SK-MEL-5 (cell line): ENCODE measurements at regions not wholly inside any gene's neighbourhood (a gene's known extent, or its start where the extent isn't known, plus 50 kb on each side); places are given as distances from the start of the nearest gene placed in this dataset.

Source experiments
- DNase-seq: peaks from one replicate; pipeline ENCODE4 v3.0.0-alpha.2; 2016; ENCODE audit warnings: low read depth, low spot score
- in situ Hi-C: cut with HindIII; loops from 2 replicates; pipeline ENCODE4 v1.10.0; 2016; ENCODE audit warnings: low sequenced_read_pairs, high pct_unique_total_duplicates, low pct_unique_long_range_greater_than_20kb

GRCh38 chr15:70274255-70274880 is 176.7 kb upstream of the TLE3 start:
- in situ Hi-C loops = no loop called here
- no peak for DNase-seq

GRCh38 chr15:70273808-70274207 is 176.1 kb upstream of the TLE3 start:
- no peak for DNase-seq
- in situ Hi-C loops = no loop called here

DNA sequence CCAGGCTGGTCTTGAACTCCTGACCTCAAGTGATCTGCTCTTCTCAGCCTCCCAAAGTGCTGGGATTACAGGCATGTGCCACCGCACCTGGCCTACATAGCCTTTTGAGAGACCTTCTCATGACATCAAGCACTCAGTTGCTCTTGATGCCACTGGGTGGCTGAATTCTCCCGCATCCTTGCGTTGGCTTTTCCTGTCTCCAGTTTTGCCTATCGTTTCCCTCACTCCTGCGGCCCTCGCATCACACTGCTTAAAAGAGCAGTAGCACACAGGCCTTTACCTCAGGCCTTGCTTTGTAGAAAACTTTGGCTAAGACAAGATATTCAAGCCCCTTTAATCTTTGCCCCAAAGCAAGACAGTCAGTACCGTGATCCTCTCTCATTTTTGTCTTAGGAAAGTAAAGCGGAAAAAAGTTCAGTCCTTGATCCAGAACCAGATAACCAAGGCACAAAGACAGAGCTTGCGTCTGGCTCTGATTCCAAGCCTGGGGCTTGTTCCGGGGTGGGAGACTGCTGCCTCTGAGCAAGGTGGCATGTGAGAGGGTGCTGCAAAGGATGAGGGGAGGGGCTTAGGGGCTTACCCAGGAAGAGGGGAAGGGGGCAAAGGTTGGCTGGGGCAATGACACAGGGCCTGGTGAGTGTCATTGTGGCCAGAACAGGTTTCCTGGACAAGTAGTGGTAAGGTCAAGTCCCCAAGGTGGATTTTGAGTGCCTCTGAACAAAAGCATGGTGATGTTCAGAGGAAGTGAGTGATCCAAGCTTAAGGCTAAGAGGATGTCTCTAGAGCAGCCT is 175.0 kb upstream of the TLE3 start:
- no peak for DNase-seq
- in situ Hi-C loops = no loop called here

- peak; percentile 46 for DNase-seq
- in situ Hi-C loops = no loop called here
Observed at GRCh38 chr15:70271422-70272088, 173.8 kb upstream of the TLE3 start.

GRCh38 chr15:70270752-70271111 is 173.0 kb upstream of the TLE3 start:
- in situ Hi-C loops = no loop called here
- no peak for DNase-seq

GRCh38 chr15:70269991-70270751 is 172.5 kb upstream of the TLE3 start:
- in situ Hi-C loops = no loop called here

DNA sequence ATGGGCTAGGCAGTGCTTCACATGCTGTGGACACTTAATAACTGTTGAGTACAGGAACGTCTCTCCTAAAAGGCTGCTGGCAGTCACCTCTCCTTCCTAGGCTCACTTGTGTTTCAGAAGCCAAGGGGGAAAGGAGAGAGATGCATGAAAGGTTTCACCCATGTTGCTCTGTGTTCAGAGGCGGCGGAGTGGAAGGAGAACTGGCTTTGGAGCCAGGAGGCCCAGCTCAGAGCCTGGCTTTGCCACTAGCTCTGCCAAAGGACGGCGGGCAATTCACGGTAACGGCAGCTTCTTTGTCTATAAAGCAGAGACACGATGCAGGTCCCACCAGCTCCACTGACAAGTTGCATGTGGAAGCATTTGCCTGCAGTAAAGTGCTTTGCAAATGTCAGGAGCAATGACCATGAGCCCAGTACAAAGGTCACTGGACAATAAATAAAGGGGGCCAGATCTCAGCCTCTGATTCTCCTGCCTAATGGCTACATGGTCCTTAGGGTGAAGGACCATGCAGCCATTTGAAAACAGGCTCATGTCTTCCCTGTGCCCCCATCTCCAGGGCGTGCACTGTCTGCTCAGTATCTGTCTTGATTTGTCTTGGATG is 171.7 kb upstream of the TLE3 start:
- in situ Hi-C loops = no loop called here
- no peak for DNase-seq

More at GRCh38 chr15:70269991-70270751, 172.5 kb upstream of the TLE3 start:
- no peak for DNase-seq

- no peak for DNase-seq
- in situ Hi-C loops = no loop called here
Observed at GRCh38 chr15:70268698-70269251, 171.1 kb upstream of the TLE3 start.

DNA sequence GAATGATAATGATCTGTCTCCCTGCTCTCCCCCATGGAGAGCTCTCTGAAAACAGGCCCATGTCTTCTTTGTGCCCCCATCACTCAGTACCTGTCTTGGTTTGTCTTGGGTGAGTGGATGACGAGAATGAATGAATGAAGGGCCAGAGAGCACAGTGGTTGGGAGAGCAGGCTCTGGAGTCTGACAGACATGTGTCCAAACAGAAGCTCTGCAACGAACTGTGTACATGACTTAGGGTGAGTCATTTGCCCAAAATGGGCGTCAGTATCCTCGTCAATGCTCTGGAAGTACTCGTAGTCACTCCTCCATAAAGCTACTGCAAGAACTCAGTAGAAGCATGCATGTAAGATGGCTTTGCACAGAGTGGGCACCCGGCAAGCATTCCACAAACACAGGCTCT is 170.2 kb upstream of the TLE3 start:
- in situ Hi-C loops = no loop called here
- DNase-seq = no peak

DNA sequence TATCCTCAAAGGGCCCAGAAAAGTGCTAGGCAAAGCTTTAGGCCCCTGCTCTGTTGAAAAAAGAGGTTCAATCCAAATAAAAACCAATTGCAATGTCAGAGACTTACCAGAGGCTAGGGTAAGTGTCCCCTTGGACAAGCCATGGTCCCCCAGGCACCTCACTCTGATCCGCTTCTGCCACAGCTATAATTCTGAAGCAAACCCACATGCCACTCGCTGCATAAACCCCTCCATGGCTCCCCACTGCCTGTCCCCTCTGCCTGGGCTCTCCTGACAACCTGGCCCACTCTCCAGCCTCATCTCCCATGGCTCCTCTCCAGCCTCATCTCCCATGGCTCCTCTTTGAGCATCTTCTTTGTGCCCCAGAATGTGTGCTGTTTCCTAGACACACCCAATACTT is 169.6 kb upstream of the TLE3 start:
- DNase-seq = no peak
- in situ Hi-C loops = no loop called here

DNA sequence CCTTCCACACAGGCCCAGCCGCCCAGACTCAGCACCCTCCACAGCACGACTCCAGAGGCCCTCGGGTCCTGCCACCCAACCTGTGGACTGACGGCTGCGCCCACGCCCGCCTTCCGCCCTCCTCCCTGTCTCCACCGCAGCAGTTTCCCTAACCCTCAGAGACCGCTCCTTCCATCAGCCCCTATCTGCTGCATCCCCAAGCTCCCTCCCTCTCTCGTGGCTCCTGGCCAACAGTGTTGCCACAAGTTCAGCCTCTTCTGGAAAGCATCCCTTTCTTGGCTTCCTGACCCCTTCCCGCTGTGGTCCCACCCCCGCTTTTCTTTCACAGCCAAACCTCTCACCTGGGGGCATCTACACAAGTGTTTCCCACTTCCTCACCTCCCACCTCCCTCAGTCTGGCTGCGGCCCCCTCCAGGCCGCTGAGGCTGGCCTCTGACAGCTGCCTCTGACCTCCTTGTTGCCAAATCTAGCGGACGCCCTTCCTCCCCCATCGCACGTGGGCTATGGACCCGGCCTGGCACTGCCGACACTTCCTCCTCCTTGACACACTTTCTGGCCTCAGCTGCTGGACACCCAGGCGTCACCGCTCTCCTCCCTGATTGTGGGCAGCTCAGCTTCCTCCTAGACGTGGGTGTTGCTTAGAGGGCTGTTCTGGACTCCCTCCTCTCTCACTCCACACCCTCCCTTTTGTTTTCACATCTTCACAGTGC is 168.8 kb upstream of the TLE3 start:
- in situ Hi-C loops = no loop called here
- no peak for DNase-seq

DNA sequence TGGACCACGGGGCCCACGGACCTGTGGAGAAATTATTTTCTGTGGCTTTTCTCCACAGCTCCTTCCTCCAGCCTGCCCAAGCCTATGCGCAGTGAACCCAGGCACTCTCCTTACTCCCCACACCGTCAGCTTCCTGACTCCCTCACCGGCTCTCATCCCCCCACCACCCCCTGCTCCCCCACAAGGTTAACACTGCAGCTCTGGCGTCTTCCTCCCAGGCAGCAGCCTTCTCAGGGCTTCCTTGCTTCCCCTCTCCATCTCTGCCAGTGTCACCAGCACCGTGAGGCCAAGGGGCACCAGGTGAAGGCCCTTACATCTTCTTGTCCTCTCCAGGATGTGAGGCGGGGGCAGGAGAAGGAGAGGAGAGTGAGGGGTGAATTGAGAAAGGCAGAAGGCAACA is 168.3 kb upstream of the TLE3 start:
- no peak for DNase-seq
- in situ Hi-C loops = no loop called here

DNA sequence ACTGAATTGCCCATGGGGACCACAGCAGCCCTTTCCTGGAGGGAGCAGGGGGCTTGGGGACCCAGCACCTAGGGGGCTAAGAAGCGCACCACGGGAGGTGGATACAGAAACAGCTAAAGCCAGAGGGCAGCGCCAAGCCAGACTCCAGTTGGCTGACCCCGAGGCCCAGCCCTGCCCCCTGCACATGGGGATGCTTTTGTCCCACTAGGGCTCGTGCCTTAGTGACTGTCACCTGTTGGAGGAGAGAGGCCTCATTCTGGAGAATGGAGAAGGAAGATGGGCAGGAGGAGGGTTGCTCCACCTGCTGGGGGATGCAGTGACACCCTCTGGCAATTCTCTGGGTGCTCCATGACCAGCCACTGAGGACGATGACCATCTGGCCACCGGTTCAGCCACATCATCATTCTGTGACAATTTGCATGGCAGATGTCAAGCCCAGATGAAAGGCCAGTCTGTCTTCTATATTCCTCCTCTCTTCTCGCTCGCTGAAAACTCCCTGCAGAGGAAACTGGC is 167.8 kb upstream of the TLE3 start:
- no peak for DNase-seq
- in situ Hi-C loops = no loop called here

- in situ Hi-C loops = no loop called here
- no peak for DNase-seq
Observed at GRCh38 chr15:70264738-70265465, 167.2 kb upstream of the TLE3 start.

GRCh38 chr15:70264014-70264582 is 166.4 kb upstream of the TLE3 start:
- in situ Hi-C loops = no loop called here
- no peak for DNase-seq
